MV-4-11 (cell line): ENCODE measurements at regions not wholly inside any gene's neighbourhood (a gene's known extent, or its start where the extent isn't known, plus 50 kb on each side); places are given as distances from the start of the nearest gene placed in this dataset.

ENCODE experiments used
- DNase-seq: peaks from one replicate; lab custom pipeline; 2025; lab: John Stamatoyannopoulos, UW

- DNase-seq: no peak
Observed at GRCh38 chr6:77979204-77979603, 326.4 kb downstream of the MEI4 start.

GRCh38 chr6:77986380-77987034 is 333.7 kb downstream of the MEI4 start:
- peak; percentile 58 for DNase-seq

GRCh38 chr6:77987035-77987384 is 334.2 kb downstream of the MEI4 start:
- DNase-seq: no peak

- no peak for DNase-seq
Observed at GRCh38 chr6:78010130-78010529, 357.3 kb downstream of the MEI4 start.

GRCh38 chr6:78020586-78020985 is 367.7 kb downstream of the MEI4 start:
- DNase-seq: no peak

- DNase-seq: no peak
Observed at GRCh38 chr6:78025502-78025901, 372.7 kb downstream of the MEI4 start.

- DNase-seq: no peak
Observed at GRCh38 chr6:78031228-78031627, 378.4 kb downstream of the MEI4 start.

- DNase-seq: no peak
Observed at GRCh38 chr6:78059171-78059570, 406.3 kb downstream of the MEI4 start.

GRCh38 chr6:78062993-78063392 is 410.2 kb downstream of the MEI4 start:
- no peak for DNase-seq

GRCh38 chr6:78076371-78076770 is 423.5 kb downstream of the MEI4 start:
- no peak for DNase-seq

GRCh38 chr6:78089531-78089930 is 436.7 kb downstream of the MEI4 start:
- no peak for DNase-seq

GRCh38 chr6:78093906-78094305 is 441.1 kb downstream of the MEI4 start:
- DNase-seq: no peak

GRCh38 chr6:78101387-78101786 is 448.5 kb downstream of the MEI4 start:
- DNase-seq: no peak

- no peak for DNase-seq
Observed at GRCh38 chr6:78110641-78111040, 457.8 kb downstream of the MEI4 start.

- DNase-seq: no peak
Observed at GRCh38 chr6:78117966-78118365, 465.1 kb downstream of the MEI4 start.

- DNase-seq: no peak
Observed at GRCh38 chr6:78131521-78131920, 478.7 kb downstream of the MEI4 start.

GRCh38 chr6:78132671-78133410 is 480.0 kb downstream of the MEI4 start:
- DNase-seq: no peak

- DNase-seq: no peak
Observed at GRCh38 chr6:78150425-78150824, 497.6 kb downstream of the MEI4 start.

GRCh38 chr6:78153976-78154375 is 501.1 kb downstream of the MEI4 start:
- no peak for DNase-seq

- DNase-seq: no peak
Observed at GRCh38 chr6:78157606-78158005, 504.8 kb downstream of the MEI4 start.

GRCh38 chr6:78188891-78189290 is 536.1 kb downstream of the MEI4 start:
- DNase-seq: no peak

- DNase-seq: peak; percentile 8
Observed at GRCh38 chr6:78192057-78192456, 539.2 kb downstream of the MEI4 start.

- DNase-seq: no peak
Observed at GRCh38 chr6:78199044-78199443, 546.2 kb downstream of the MEI4 start.

- DNase-seq: no peak
Observed at GRCh38 chr6:78222226-78222625, 569.4 kb downstream of the MEI4 start.
